HTR-8/SVneo (cell line): ENCODE measurements at regions not wholly inside any gene's neighbourhood (a gene's known extent, or its start where the extent isn't known, plus 50 kb on each side); places are given as distances from the start of the nearest gene placed in this dataset.

Experiments
- DNase-seq: peaks from one replicate; pipeline ENCODE4 v3.0.0; 2011; ENCODE audit warnings: low spot score, mixed read lengths; ENCODE audit not compliant: insufficient read length
- FAIRE-seq: peaks from 2 replicates; lab custom pipeline; 2011; peaks lifted over from hg19 to GRCh38; lab: Jason Lieb, UNC

DNA sequence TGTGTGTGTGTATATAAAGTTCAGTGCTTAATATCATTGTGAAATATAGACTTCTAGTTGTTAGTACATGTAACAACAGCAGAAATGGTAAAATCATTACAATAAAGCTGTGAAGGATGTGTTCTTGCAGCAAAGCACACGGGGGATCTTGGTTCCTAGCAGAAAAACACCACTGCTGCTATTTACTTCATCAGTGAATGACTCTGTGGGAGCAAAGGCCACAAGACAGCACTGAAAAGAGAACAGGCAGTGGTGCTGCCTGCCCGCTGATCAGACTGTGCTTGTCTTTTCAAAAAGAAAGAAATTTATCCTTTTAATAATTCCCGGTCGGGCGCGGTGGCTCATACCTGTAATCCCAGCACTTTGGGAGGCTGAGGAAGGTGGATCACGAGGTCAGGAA is 689.9 kb upstream of the CITED2 start:
- no peak for FAIRE-seq
- no peak for DNase-seq

DNA sequence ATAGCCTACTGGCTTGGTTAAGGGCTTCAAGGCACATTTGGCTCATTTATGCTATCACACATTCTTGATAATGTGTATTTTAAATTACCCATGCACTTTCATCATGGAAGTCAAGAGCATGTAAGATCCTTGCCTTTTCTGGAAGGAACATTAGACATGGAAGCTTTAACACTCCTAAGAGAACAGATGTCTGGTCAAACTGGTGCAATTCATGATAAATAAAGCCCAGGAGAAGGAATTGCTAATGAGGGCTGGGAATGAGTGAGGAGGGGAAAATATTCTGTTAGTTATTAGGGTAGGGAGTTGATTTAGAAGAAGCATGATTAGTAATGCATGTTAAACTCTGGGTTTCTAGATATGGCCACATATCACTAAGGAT is 688.6 kb upstream of the CITED2 start:
- no peak for FAIRE-seq

DNA sequence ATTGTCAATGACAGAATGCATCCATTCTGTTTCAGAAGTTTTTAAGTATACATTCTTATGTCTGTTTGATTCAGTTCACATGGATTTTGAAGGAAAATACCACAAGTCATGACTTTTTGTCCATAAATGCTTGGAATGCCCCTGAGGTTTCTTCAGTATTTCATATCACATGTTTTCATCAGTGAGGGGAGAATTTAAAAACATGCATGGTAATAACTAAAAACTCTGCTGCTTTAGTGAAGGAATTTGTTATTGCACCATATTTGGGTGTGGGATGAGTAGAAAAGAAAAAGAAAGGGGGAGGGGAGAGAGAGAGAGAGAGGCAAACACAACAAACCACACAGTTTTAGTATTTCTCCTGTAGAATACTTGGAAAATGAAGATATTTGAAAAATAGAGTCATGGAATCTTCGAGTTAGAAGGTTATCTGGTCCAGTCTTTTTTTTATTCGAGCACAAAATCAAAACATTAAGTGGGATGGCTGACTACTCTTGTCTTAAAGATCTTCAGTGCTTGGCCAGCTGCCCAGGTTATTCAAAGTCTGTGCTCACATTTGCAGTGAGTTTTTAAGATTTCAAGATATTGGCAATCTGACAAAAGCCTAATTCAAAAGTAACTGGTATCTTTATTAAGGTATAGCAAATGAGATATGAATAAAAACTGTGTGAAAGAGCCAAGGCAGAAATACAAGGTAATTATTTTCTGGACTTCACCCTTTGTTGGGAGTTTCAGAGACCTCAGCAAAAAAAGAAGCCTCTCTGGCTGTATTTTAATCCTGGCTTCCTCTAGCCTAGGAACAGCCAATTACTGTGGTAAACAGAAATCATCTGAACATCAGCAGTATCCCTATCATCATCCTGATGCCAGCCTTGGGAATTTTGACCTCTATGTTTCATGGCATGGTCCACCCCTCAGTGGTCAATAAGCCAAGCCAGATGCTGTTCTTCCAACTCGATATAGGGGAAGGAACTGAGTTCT is 687.9 kb upstream of the CITED2 start:
- peak; percentile 64 for DNase-seq
- no peak for FAIRE-seq

More for the DNA sequence above, 688.6 kb upstream of the CITED2 start:
- no peak for DNase-seq

DNA sequence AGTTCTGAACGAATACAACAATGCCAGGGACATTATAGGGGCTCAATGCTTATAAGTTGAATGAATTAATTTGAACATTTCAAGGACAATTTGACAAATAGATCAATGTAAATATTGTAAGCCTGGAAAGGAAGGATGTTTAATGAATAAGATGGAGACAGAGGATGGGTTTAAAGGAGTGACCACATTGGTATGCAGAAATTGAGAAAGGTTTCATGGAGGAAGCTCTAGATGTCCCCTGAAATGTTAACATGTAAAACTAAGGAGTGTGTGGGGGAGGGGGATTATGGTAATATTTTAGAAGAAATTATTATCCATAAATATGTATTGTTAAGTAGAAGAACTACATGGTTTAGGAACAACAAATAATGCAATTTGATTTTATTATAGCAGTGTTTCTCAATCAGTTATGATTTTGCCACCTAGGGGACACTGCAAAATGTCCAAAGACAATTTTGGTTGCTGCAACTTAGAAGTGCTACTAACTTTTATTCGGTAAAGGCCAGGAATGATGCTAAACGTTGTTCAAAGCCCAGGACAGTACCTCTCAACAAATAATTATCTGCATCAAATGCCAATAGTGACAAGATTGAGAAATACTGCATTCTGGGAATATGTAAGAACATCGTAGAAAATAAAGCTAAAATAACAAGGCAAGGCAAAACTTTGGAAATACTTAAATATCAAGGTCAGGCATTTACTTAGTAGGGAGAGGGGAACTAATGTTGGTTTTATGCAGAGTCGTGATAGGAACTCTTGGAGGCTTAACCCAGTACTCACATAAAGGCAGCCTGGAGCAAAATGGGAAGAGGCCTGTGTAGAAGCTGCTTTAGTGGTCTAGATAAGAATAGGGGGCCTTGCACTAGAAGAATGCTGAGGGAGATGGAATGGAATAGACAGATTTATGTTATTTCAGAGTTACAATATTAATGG is 686.9 kb upstream of the CITED2 start:
- DNase-seq (no peak), FAIRE-seq (no peak)

DNA sequence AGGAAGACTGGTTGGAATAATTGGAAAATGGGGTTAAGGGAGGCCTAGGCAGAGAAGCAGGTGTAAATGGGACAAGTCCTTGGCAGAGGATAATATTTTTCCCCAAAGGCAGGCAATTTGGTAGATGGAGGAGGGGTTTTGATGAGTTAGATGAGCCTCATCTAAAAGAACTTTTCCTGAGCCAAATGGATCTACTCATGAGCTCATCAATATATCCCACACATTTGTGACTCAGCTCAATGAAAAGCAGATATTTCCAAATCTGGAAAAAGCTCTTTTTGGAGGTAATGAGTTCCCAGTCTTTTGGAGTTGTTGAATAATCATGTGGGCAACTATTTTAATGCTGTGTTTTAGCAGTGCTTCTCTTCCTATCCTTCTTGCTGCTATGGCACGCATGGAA is 685.5 kb upstream of the CITED2 start:
- no peak for FAIRE-seq

DNA sequence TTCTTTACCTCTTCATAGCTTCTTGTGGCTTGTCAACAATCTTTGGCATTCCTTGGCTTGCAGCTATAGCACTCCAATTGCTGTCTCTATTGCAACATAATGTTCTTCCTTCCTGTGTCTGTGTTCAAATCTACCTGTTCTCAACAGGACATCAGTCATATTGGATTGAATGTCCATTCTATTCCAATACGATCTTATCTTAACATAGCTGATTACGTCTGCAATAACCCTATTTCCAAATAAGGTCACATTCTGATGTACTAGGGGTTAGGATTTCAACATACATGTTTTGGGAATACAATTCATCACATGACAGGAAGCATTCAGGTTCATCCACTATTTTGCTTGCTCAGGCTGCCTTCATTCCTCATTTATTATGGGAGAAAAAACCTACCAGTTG is 684.4 kb upstream of the CITED2 start:
- DNase-seq (no peak), FAIRE-seq (peak; percentile 20)

More for the DNA sequence above, 685.5 kb upstream of the CITED2 start:
- DNase-seq: no peak

DNA sequence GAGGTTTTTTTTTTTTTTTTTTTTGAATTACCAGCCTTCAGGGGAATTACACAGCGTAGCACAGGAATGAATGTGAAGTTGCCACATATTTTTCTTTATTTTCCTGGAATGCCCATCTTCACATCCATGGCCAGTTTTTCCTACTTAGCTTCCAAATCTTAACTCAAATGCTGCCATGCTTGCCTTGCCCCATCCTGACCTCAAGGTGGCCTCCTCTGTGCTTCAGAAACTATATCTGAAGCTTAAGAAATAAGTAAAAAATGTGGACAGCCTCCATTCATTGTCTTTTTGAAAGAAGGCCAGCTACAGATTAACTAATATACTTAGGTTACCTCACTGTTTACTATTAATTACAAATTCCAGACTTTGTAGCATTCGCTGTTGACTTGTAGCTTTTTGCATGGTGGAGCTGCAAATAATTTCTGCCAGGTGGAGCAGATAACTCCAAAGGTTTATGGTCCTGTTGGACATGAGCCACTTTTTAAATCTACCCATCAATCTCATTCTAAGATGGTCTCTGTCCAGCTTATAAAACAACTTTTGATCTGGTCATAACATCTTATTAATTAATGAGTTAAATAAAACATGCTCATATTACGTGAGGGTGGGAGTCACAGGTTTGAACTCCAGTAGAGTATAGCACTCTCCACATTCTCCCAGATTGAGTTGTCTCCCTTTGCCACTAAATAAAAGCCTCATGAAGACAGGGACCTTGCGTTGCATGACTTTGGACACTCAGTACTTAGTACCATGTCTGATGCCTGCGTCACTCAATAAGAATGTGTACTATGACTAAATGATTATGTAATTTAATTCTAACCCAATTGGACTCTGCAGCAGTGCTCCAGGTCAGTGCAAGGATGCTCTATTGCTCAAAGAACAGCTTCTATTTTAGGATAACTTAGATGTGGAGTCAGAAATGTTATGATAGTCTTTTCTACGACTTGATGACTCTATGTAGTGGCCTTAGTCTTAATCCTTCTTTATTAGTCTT is 678.6 kb upstream of the CITED2 start:
- FAIRE-seq: no peak

DNA sequence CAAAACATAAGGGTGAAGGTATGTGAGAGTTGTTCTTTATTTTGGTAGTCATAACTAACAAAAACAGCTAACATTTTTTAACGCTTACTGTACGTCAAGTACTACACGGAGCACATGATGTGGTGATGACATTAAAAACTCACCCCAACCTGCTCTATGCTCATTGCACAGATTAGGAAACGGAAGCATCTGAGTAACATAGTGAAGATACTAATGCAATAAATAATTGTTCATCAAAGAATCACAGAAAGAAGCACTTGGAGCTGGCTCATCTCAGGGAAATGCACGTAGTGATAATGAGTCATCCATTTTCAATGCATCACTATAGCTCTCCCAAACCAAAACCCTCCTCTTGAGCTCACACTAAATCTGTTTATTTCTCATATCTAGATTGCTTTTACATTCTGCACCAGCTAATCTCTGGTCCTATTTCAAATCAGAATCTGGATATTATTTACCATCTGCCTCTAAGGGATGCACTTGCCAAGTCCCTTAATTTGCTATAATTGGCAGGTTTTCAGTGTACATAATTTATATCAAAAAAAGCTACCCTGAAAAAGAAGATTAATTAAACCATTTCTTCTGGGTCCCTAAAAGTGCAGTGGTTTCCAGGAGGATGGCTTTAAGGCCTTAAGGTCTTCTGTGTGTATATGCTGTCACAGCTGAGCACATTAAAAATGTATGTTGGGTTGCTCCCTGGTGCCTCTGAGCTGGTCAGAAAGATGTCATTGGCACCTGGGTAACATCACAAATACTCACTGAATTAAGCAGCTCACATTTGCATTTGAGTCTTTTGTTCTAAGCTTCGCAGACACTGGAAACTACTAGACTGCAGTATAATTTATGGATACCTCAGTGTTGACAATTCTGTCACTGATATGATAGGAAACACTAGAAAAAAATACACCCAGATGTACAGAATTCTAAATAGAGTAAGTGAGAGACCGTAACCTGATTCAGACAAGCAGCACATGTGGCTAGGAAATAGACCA is 677.4 kb upstream of the CITED2 start:
- FAIRE-seq (peak; percentile 71), DNase-seq (peak; percentile 50)

More for the DNA sequence above, 678.6 kb upstream of the CITED2 start:
- no peak for DNase-seq

DNA sequence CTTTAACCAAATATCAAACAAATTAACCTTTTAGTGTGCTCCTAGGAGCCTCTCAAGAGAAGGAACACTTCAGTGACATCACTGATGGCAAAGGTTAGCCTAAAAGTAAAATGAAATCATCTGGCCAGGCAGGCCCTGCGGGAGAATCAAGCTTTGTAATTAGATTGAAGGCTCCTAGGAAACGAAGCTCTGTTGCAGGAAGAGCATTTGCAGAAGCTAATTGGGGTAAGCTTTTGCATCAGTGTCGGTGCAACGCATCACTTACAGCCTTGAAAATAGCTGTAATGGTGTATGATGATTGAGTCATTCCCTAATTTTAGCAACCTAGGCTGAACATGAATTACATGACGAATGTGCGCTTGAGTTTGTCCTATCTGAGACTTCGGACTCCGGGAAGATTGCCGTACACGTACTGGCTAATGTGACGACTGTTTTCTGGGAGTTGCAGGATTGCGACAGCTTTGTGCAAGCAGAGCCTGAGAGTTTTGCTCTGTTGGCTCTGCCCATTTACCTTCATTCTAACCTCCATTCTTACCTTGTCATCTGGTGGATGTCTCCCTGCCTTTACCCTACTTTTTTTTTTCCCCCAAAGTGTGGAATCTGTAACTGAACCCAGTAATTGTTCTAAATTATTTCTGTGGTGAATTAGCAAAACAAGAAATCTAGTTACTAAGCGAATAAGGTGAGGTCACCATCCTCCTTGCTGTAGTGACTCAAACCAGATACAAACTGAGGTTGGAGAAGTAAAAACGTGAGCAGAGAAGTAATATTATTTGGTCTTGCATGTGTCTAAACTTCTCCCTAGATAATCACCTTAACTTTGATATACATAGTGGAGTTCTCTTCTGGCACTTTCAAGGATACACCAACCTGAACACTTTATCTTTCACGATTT is 675.9 kb upstream of the CITED2 start:
- FAIRE-seq (no peak), DNase-seq (no peak)

DNA sequence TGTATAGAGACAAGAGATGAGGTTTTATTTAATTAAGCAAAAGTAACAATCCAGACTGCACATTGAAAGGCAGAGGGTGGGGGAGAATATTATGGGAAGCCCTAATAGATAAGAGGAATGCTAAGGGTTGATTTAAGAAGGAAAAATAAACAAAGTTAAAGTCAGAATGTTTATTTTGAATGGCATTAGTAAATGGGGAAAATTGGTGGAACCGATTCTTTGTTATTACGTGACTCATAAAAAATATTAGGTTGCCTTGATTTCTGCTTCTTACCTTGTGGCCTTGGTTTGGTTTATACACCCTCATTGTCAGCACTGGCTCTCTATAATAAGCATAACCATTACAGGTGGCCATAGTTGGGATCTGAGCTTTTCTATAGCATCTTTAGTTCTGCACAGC is 674.8 kb upstream of the CITED2 start:
- no peak for FAIRE-seq
- DNase-seq: no peak

DNA sequence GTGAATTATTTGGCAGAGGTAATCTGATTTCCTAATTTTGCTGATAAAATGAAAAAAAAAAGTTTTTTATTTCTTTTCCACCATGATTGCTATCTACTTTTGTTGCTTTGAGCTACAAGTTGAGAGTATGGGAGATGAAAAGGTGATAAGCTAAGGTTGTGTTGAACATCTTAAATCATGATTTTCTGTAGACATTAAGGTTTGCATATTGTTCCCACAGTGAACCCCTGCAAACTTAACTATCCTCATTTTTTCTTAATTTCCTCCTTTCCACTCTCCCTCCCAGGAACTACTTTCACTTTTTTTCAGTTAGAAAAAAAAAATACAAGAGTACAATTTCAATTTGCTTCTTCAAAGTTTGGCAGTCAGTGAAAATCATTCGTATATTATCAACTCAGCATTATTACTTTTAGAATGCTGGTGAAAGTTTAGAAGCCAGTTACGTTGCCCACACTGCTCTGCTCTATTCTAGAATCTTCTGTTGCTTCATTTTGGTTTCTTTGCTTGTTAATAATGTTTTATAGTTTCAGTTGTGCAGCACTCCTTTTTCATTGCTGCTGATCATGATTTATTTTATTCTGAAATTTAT is 673.8 kb upstream of the CITED2 start:
- FAIRE-seq (no peak), DNase-seq (no peak)

DNA sequence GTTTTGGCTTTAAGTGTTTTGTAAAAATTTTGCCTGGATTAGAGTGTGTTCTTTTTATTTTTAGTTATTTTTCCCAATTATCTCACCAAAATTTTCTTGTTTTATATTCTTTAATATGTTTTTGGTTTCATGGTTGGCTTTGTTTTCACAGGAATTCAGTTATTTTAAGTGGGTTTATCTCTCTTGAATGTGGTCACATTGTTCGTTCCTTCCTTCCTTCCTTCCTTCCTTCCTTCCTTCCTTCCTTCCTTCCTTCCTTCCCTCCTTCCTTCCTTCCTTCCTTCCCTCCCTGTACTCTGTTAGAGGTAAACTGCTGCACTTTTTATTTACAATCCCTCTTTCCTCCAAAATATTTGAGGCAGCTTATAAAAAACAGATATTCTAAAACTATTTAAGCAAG is 672.9 kb upstream of the CITED2 start:
- DNase-seq: no peak
- no peak for FAIRE-seq

DNA sequence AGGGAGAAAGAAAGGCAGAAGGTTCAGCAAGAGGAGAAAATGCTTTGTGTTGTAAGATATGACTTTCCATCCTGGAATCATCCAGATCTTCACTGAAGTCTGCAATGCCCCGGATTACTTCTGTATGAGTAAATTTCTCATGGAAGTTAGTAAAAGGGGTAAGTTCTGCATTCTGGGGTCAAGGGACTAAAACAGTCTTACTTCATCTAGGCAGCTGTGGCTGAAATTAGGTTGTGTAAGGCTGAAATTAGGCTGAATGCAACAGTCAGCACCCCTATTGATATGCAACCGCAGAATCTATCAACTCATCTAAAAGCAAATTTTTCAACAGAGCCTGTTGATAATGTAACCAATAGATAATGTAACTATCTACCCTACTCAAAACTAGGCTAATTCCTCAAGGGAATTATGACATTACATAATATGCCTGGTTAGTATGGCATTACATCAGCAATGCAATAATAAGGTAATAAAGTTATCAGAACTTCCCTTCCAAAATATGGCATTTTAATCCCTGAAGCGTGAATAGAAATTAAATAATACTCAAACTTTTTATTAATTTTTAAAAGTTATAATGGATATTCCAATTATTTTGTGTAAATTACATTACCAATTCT is 671.7 kb upstream of the CITED2 start:
- FAIRE-seq: no peak

DNA sequence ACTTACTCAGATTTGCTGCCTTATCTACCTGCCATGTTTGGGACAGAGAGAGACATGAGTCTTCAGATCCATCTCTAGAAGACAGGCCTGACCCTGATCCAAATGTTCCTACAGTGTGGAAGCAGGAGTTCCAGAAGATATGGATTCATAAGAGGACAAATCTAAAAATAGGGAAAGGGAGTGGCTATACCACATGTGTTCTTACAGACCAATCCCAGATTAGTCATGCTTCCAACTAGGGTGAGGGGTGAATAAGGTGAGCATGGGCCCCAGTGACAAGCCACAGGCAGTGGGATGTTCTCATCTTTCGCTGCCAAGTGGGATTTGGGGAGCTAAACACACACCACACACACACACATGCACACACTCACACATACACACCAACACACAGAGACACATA is 670.7 kb upstream of the CITED2 start:
- no peak for FAIRE-seq
- DNase-seq: no peak

More for the DNA sequence above, 671.7 kb upstream of the CITED2 start:
- DNase-seq: no peak

DNA sequence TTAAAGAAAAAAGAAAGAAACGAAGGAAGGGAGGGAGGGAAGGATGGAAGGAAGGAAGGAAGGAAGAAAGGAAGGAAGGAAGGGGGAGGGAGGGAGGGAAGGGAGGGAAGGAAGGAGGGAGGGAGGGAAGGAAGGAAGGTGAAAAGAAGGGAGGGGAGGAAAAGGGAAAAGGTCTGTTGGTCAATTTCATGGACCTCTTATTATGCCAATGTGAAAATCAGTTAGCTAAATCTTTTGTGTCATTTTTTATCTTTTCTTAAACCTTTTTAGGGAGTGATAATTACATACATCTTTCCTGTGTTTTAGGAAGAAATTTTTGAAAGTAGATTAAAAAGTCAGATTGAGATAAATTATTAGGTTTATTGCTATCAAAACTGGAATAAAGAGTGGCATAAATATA is 670.2 kb upstream of the CITED2 start:
- no peak for FAIRE-seq
- no peak for DNase-seq

DNA sequence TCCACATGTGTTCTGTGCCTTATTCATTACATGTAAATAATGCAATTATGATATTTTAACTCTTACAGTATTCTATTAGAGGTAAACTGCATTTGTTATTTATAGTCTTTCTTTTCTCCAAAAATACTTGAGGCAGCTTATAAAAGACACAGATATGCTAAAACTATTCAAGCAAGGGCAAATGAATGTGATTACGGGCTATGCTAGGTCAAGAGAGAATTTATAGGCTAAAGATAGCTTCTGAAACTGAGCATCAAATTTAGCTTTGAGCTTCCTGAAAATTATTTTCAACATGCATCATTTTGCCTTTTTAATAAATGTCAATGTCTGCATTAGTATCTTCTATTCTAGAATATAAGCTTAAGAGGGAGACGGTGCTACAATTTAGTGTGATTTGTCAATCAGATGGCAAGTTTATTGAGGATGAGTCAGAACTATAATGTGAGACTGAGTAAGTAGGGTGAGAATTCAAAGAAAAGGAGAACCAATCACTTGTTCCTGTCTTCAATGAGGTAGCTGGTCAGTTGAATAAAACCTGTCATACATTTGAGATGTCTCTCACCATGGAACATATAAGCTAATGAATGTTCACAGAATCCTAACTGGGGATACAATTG is 669.4 kb upstream of the CITED2 start:
- DNase-seq (no peak), FAIRE-seq (no peak)
